LNCaP clone FGC (cell line): ENCODE measurements at regions not wholly inside any gene's neighbourhood (a gene's known extent, or its start where the extent isn't known, plus 50 kb on each side); places are given as distances from the start of the nearest gene placed in this dataset.

ENCODE experiments used
- DNase-seq: peaks from one replicate; pipeline ENCODE4 v3.0.0-alpha.2; 2011; ENCODE audit warnings: low read depth
- H3K4me3 ChIP-seq: 2 replicates; pipeline ENCODE4 v1.5.1; 2011; ENCODE audit warnings: mild to moderate bottlenecking, low read depth, low read length, control low read depth
- CTCF ChIP-seq: IDR thresholded peaks from 2 replicates; pipeline ENCODE4 v1.5.1; 2012; ENCODE audit warnings: mild to moderate bottlenecking; ENCODE audit not compliant: control insufficient read depth, insufficient read depth; ENCODE audit errors: extremely low read depth

GRCh38 chrX:76026751-76027150, 146.1 kb upstream of the PBDC1 start:
- no peak for DNase-seq
- no peak overlapping the region for H3K4me3 ChIP-seq
- TF ChIP-seq CTCF = no peak

GRCh38 chrX:76029385-76029784, 143.5 kb upstream of the PBDC1 start:
- peak overlapping the region; percentile 13; the same call in 1 of the 2 replicates for H3K4me3 ChIP-seq
- no peak for DNase-seq
- no peak for TF ChIP-seq CTCF

- no peak for TF ChIP-seq CTCF
- no peak for DNase-seq
- no peak overlapping the region for H3K4me3 ChIP-seq
Observed at GRCh38 chrX:76064825-76065224, 108.0 kb upstream of the PBDC1 start.

GRCh38 chrX:76076124-76076523, 96.7 kb upstream of the PBDC1 start:
- TF ChIP-seq CTCF = no peak
- no peak for DNase-seq
- H3K4me3 ChIP-seq = no peak overlapping the region

- no peak for TF ChIP-seq CTCF
- H3K4me3 ChIP-seq = no peak overlapping the region
- DNase-seq = no peak
Observed at GRCh38 chrX:76109654-76110053, 63.2 kb upstream of the PBDC1 start.
